LoVo (cell line): ENCODE measurements at regions not wholly inside any gene's neighbourhood (a gene's known extent, or its start where the extent isn't known, plus 50 kb on each side); places are given as distances from the start of the nearest gene placed in this dataset.
"Not testable (repeated sequence)": the region's sequence is repeated elsewhere in the genome, so short reads cannot be mapped to it uniquely, and the experiment has no call there.

ENCODE experiments used
- DNase-seq: peaks from one replicate; pipeline ENCODE4 v3.0.0-alpha.2; 2016; ENCODE audit warnings: low spot score

DNA sequence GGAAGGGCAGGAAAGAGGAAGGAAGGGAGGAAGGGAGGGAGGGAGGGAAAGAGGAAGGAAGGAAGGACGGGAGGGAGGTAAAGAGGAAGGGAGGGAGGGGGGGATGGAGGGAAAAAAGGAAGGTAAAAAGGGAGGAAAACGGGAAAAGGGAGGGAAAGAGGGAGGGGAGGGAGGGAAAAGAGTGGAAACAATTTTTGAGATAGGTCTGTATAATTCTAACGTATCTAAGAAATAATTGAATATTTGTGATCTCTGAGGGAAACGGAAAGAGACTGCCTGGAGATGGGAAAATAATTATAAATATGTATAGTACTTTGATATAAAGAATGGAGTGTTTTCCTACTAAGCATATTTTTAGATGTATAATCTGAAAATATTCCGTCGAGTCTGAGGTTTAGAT, 158.2 kb upstream of the FOXK1 start:
- DNase-seq, result no peak

DNA sequence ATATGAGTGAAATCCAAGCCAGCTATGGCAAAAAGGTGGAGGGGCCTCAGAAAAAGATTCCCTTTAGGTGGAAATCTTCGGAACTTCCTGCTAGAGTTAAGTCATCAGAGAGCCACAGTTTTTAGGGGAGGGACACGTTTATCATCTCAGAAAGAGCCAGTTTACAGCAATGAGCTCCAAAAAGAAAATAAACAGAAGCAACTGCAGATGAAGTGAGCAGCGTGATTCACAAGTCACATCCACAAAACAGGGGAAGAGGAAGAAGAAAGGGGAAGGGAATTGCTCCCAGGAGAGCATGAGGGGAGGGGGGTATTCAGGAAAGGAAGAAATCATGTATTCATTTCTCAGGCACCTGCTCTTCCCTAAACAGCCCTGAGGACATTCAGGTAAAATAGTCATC, 156.2 kb upstream of the FOXK1 start:
- DNase-seq, result no peak

DNA sequence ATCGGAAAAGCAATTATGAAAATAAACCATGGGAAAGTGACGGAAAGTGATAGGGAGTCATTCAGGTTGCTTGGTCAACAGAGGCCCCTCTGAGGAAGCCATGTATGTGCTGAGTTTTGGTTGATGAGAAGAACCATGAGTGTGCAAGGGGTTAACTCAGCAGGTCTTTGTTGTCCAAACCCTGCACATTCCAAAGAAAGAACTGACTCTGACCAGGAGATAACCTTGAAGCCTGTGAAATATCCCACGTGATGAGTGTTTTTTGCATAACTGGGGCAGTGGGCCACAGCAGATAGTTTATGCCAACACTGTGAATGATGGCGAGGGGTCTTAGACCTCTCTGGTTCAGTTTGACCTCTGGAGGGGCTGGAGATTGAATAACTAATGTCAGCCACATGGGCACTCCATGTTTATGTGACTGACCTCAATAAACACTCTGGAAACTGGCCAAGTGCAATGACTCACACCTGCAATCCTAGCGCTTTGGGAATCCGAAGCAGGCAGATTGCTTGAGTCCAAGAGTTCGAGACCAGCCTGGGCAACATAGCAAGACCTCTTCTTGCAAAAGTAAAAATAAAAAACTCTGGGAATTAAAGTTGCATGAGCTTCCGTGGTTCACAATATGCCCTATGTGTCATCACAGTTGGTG, 154.0 kb upstream of the FOXK1 start:
- DNase-seq, result peak; percentile 7

GRCh38 chr7:4531236-4531635, 150.9 kb upstream of the FOXK1 start:
- no peak for DNase-seq

DNA sequence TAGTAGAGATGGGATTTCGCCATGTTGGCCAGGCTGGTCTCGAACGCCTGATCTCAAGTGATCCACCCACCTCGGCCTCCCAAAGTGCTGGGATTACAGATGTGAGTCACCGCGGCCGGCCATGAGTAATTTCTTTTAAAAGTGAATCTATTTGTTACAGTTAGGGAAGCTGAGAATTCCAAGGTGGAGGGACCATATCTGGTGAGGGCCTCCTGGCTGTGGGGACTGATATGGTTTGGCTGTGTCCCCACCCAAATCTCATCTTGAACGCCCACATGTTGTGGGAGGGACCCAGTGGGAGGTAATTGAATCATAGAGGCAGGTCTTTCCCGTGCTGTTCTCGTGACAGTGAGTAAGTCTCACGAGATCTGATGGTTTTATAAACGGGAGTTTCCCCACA, 148.8 kb upstream of the FOXK1 start:
- DNase-seq, result not testable (repeated sequence)

- no peak for DNase-seq
Measured at GRCh38 chr7:4549681-4550080, 132.4 kb upstream of the FOXK1 start.

DNA sequence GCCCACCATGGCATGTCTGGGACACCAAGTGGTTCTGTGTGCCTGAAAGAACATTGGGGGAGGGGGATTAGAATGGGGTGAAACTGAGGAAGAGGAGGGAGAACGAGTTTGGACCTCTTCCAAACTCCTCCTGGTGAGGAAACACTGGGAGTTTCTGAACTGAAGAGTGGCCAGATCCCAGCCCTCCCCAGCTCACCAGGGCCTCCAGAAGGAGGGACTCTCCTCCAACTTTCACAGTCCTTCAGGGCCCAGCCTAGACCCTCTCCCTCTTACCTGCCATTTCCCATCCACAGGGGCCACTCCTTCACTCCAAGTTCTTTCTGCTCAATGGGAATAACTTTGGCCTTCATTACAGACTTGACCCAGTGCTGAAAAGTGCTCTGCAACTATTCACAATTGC, 132.0 kb upstream of the FOXK1 start:
- DNase-seq, result no peak

DNA sequence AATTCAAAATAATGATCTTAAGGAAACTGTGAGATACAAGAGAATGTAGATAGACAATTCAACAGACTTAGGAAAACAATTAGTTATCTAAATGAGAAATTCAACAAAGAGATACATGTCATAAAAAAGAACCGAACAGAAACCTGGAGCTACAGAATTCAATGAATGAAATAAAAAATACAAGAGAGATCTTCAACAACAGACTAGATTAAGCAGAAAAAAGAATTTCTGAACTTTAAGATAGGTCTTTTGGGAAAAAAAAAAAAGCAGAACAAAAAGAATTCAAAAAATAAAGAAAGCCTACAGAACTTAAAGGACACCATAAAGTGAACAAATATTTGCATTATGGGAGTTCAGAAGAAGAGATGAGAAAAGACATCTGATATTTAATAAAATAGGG, 129.1 kb upstream of the FOXK1 start:
- no peak for DNase-seq

DNA sequence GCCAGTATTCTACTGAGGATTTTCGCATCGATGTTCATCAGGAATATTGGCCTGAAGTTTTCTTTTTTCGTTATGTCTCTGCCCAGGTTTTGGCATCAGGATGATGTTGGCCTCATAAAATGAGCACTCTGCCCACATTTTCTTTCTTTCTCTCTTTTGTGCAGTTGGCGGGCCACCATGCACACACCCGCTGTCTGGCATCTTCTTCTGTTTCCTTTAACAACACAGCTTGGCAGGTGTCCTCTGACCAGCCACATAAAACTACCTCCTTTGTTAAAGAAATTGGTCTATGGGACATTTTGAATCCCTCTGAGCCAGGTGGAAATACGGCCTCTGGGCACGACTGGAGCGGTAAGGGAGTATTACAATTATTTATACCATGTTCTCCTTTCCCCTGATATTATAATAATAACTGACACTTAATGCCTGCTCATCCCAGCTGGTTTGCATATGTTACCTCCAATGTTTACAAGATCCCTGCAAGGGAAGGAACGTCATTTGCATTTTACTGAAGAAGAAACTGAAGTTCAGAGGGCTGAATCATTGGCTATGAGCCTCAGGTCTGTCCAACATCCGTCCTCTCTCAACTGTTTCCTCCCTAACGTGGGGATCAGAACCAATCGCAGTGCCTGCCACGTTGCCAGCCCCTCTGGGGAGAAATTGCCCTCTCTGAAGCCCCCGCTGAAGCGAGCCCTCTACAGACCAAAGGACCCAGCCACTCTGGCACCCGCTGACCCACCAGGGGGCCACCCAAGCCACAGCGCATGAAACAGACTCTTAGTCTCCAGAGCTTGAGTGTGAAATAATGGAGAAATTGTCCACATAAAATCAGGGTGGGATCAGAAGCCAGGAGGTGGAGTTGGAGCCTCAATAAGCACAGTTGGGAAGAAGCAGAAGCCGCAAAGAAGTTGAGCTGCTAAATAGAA, 125.0 kb upstream of the FOXK1 start:
- no peak for DNase-seq

DNA sequence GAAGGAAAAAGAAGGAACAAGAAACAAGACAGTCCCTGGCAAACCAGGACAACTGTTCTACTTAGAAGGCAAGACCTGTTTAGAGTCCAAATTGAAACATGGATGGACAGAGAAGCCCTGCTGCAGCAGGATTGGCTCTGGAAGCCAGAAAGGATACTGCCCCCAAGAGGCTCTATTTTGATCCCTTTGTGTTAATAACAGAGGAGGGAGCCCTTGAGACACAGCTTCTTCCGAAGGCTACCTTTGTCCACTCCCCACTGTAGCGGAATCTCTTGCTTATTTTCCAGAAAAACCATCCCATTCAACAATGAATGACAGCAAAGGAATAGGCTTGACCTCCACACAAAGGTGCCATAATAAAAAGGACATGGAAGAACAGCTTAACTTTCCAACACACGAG, 120.3 kb upstream of the FOXK1 start:
- DNase-seq, result no peak

- no peak for DNase-seq
Measured at GRCh38 chr7:4566714-4567113, 115.4 kb upstream of the FOXK1 start.

DNA sequence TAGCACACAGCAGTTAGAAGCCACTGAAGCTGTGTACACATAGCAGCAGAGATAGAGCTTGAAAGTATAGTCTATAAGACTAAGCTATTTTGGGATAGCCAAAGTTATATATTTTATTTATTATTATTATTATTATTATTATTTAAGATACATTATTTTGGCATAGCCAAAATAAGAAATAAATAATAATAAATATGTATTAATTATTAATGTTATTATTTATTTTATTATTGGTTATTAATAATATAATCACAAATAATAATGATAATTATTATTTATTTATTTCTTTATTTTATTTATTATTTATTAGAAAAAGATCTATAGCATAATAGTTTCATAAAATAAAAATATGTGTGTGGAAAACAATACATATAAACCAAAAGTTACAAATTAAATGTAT, 107.2 kb upstream of the FOXK1 start:
- no peak for DNase-seq

GRCh38 chr7:4575254-4575653, 106.8 kb upstream of the FOXK1 start:
- DNase-seq, result no peak

DNA sequence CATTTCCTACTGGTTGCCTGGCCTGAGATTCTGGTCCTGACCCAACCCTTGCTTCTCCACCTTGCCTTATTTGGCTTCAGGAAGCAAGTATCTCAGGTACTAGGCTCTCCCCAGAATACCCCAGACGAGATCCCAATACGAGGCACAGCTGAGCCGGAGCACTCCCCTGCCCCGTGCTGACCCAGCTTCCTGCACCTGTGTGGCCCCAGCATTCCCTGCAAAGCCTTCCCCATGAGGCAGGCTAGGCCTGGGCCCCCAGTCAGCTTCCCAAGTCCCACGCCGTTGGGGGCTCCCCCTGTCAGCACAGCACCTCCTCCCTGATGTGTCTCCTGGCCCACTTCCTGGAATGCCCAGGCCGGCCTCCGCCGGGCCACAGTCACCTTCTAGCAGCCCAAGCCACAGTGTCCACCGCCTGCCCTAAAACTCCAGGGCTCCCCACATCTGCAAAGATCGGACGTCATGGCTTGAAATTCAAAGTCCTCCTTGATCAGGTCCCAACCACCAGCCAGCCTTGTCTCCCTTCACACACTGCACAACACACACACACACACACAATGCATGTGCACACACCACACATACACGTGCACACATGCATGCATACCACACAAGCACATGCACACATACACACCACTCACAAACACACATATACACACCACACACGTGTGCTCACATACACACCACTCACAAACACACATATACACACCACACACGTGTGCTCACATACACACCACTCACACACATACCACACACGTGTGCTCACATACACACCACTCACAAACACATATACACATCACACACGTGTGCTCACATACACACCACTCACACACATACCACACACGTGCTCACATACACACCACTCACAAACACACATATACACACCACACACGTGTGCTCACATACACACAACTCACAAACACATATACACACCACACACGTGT, 78.9 kb upstream of the FOXK1 start:
- DNase-seq, result no peak

- DNase-seq, result no peak
Measured at GRCh38 chr7:4603843-4604231, 78.3 kb upstream of the FOXK1 start.

DNA sequence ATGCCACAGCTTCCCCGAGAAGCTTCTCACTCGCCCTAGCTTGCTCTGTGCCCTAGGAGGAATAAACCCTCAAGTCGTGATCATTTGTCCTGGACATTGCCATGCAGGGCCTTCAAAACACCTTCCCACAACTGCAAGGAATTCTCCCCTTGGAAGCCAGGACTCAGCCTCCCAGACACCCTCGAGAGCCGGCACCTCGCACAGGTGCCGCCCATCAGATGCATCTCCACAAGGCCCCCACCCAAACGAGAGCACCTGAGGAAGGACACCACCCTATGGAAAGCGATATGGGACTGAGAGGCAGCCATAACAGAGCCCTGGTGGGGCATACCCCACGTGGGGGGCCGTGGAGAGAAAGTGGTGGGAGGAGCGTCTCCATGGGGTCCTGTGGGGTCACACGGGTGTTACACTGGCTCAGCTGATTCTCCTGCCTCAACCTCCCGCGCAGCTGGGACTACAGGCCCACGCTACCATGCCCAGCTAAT, 77.6 kb upstream of the FOXK1 start:
- no peak for DNase-seq

GRCh38 chr7:4606797-4607196, 75.3 kb upstream of the FOXK1 start:
- DNase-seq, result no peak

GRCh38 chr7:4607311-4607729, 74.8 kb upstream of the FOXK1 start:
- no peak for DNase-seq

- not testable (repeated sequence) for DNase-seq
Measured at GRCh38 chr7:4609576-4609975, 72.5 kb upstream of the FOXK1 start.

DNA sequence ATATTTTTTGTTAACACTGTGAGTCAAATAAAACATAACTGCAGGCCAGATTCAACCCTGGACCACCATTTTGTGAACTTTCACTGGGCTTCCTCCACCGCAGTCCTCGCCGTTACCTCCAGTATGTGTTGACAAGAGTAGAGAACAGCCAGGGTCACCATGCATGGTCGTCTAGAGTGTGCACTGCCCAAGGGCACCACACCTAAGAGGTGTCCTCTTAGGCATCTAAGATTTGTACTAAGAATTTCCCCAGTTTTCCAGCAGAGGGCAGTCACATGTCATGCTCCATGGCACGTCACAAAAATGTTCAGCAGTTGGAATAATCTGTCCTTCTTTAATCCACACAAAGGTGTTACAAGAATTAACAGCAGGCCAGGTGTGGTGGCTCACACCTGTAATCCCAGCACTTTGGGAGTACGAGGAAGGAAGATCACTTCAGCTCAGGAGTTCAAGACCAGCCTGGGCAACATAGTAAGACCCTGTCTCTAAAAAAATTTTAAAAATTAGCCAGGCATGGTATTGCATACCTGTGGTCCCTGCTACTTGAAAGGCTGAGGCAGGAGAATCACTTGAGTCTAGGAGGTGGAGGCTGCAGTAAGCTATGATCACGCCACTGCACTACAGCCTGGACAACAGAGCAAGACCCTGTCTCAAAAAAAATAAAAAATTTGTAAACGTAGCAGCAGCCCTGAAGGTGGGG, 71.2 kb upstream of the FOXK1 start:
- peak; percentile 85 for DNase-seq

DNA sequence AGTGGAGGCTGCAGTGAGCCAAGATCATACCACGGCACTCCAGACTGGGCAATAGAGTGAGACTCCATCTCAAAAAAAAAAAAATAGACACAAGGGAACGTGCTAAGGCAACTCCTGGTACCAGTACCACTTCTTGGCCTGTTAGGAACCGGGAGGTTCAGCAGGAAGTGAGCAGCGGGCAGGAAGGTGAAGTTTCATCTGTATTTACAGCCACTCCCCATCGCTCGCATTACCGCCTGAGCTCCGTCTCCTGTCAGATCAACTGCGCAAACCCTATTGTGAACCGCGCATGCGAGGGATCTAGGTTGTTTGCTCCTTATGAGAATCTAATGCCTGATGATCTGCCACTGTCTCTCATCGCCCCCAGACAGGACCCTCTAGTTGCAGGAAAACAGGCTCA, 69.9 kb upstream of the FOXK1 start:
- no peak for DNase-seq
